ENCODE measurements at regions not wholly inside any gene's neighbourhood (a gene's known extent, or its start where the extent isn't known, plus 50 kb on each side); places are given as distances from the start of the nearest gene placed in this dataset.
"Not testable (repeated sequence)": the region's sequence is repeated elsewhere in the genome, so short reads cannot be mapped to it uniquely, and the experiment has no call there.

DNA sequence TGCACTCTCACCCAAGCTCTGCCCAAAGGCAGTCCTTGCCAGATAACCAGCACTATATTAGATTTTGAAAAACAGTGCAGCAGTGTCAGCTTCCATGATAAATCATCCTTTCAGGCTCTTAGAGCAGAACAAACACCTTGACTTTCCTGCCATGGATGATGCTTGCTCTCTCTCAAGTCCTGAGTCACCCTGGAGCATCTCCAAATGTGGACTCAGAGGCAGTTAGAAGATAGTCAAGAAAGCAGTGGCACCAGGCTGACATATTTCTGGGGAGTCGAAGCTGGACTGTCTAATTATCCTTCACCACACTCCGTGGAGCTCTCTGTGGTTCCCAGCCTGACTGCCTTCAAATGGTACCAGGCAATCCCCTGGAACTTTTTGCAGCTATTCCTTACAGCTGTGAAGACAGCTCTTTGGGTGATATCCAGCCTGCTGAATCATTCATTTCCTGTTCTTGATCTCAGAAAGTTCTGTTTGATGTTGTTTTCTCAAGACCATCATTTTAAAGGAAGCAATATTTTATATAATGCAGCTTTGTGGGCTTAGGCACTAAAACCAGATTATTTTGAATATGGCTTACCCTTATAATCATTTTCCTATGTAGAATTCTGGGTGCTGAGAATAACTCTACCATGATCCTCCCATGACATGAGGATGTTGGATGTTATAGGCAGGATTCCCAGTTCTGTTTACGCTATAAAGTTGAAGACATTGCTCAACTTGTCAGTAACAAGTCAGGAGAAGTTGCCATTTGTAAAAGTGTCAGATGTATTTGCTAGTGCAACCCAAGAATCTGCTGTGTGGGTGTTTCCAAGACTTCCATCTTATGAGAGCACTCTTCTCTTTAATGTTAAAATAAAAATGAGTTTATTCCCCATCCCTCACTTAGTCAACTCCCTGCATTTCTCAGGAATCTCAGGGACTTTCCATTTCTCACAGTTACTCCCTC, 233.8 kb downstream of the C7orf25 start:
- no peak for DNase-seq

DNA sequence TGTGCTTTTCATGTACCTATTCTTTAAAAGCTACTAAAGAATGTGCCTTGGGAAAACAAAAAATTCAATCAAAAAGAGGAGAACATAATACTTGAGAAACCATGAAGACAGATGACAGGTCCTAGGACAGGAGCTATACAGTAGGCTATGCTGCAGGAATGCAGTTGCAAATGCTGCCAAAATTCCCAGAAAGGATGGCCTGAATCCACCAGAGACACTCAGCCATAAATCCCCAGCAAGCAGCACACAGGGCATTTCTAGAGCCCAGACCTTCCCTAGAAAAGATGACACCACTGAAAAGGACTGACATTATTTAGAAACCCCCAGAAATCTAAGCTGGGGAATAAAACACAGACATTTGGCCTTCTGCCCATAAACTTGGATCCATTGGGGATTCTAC, 237.3 kb downstream of the C7orf25 start:
- DNase-seq = no peak

DNA sequence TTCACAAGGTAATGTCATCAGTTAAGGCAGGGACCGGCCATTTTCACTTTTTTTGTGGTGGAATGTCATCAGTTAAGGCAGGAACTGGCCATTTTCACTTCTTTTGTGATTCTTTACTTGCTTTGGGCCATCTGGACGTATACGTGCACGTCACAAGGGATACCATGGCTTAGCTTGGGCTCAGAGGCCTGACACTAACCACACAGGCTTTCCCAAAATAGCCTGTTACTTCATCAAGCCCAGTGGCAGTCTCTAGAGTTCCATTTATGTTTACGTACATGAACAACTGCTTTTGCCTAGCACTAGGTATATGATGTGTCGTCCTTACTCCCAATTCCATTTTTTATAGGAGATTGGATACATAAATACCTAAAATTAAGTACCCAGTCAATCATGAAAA, 237.9 kb downstream of the C7orf25 start:
- DNase-seq = no peak

DNA sequence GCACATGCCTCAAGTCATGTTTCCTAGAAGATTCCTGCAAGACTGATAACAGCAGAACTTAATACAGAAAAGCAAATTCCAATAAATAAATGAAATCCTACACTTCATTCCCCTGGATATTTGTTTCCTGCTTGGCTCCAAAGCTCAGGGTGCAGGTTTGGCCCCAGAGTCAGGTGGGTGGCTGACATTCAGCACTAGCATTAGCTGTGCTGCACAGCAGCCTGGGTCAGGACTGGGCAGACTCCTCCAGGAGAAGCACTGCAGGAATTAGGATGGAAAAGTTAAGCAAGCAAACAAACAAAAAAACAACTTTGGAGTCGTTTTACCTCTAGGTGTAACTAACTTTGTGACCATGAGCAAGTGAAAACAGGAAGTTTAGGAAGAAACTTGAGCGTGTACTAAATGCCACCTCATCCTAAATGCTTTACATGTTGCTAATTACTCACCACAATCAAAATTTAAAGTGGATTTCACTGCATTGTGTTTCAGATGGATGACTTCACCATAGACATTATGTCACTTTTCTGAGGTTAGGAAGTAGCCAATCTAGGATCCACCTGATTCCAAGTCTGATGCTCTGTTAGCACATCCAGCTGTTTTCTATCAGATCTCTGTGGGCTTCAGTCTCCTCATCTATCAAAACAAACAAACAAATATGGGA, 239.4 kb downstream of the C7orf25 start:
- DNase-seq = no peak

DNA sequence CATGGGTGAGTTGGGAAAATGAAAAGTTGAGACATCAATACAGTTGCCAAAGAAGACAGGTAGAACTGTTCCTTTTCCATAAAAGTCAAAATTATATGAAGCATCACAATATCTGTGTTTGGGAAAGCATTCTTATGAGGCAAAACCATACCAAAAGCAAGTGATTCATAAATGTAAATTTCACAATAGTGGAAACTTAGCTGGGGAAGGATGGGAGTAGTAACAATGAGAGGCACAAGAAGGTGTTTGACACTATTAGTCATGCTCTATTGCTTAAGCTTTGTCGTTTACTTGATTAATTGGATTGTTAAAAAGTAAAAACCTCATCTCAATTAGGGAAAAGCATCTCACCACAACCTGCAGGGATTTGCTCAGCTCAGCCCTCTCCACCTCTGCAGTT, 240.2 kb downstream of the C7orf25 start:
- no peak for DNase-seq

DNA sequence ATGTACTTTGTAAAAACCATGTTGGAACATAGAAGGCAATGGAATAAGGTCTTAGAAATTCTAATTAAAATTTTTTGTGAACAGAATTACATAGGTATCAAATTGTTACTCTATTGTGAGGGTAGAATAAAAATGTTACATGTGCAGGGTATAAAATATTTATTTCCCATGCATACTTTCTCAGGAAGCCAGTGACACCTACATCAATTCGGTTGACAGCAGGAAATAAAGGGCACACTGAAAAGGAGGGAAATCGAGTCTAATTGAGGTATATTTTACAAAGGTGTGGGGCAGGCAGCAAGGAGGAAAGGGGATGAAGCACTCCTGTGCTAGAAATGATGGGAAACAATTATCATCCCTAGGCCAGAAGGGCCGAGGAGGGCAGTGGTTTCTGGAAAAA, 244.9 kb downstream of the C7orf25 start:
- DNase-seq = no peak

DNA sequence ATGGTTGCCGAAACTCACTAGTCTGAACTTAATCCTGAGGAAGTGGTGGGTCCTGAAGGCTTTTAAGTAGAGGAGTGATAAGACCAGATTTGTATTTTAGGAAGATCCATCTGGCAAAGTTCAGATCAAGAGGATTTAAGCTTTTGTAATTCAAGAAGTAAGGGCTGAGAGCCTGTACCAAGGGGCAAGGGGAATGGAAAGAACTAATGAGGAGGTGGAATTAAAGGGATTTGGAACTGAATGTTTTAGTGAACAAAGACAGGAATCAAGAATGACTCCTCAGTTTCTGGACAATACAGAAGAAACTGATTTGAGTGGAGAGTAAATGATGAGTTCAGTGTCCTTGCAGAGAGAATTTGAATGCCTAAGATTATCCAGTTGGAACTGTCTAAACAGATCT, 249.0 kb downstream of the C7orf25 start:
- DNase-seq = no peak

DNA sequence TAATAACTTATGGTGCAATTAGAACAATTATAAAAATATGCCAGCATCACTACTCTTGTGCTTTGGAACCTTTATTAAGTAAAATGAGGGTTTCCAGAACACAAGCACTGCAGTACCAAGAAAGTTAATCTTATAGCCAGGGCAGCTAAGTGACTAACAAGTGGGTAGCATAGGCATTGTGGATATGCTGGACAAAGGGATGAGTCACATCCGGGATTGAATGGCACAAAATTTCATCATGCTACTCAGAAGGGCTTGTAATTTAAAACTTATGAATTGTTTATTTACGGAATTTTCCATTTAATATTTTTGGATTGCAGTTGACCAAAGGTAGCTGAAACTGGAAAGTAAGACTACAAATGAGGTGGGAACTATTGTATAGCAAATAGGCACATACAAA, 250.6 kb downstream of the C7orf25 start:
- DNase-seq = no peak

DNA sequence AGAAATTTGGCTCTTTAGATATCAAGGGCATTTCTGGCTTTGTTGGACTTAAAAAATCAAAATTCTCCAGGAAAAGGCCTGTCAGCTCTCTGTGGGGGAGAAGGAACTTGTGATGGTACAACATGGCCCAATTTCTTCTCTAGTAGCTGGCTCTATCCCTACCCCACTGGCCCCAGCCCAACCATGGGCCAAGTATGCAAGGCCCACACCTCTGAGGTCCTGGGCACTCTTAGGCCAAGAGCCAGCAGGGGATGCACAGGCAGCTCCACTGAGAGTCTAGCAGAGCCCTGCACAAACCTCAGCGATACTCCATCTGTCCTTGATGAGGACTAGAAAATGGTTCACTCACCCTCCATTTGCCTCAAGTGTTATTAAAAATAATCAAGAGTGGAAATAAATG, 261.2 kb downstream of the C7orf25 start:
- DNase-seq = no peak

DNA sequence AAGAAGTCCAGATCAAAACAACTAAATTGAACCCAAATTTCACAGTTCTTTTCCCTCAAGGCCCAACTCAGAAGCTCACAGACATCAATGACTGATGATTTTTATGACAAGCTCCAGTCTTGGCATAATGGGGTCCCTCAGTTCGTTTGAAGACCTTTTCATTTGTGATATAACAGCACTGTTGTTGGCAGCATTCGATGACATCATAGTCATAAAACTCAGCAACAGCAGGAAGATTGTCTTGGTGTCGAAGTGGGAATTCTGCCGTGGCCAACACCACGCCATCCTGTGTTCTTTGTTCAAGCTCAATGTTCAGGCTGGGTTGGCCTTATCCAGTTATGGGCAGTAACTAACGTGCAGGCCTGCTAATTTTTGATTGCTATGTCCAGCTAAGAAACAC, 261.7 kb downstream of the C7orf25 start:
- DNase-seq = no peak

DNA sequence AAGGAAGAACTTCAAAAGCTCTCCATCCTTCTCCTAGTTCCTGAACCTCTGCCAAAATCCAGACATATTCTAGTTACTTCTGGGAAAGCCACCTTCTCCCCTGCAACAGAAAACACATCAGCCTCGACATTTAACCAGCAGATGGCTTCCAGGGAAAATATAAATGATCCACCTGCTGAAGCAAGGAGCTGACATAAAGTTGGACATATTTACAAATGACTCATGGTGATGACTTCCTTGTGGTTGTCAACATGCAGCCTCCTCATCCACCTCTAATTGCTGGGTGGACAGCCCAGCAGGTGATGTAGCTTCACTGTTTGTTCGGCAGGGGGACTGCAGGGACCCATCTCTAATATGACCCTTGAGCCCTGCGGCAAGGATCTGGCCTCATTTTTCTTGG, 266.0 kb downstream of the C7orf25 start:
- DNase-seq = no peak

DNA sequence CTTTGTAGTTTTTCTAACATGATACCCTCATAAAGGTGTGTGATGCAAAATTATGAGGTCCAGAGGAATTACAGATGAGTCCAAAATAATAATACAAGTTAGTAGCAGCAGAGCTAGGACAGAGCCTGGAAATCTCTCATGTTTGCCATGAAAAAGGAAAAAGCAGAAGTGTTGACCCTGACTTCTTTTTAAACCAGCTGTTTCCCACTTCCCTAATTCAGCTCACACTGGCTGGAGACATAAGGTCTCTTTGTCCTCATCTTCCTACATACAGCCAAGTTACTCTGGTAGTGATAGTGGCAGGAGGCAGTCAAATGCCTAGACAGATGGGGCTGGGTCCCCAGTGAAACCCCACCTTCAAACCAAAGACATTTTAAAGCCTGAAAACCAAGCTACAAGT, 269.2 kb downstream of the C7orf25 start:
- no peak for DNase-seq

DNA sequence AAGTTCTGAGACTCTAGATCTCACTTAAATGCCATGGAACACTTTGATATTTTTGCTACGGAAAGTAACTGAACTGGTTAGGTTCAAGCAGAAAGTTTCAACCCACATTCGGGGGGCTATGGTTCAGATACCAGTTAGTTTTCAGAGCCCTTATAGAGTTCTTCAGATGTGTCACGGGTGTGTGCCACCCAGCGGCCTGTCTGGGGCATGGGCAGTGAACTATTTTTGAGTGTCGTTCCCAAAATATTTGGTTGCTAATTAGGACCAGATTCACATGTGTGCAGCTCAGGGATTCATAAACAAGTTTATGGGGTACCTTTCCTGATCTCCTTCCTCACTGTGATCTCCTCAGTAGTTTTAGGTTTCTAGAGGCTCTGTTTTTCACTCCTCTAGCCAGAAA, 271.9 kb downstream of the C7orf25 start:
- no peak for DNase-seq

DNA sequence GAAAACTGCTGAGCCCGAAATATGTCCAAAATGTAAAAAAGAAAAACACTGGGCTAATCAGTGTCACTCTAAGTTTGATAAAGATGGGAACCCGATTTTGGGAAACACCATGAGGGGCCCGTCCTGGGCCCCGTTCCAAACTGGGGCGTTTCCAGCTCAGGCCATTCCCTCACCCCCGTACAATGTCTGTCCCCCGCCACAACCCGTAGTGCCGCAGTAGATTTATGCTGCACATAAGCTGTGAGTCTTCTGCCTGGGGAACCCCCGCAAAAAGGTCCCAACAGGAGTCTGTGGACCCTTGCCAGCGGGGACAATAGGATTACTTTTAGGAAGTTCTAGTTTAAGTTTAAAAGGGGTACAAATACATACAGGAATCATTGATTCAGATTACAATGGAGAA, 275.5 kb downstream of the C7orf25 start:
- not testable (repeated sequence) for DNase-seq

DNA sequence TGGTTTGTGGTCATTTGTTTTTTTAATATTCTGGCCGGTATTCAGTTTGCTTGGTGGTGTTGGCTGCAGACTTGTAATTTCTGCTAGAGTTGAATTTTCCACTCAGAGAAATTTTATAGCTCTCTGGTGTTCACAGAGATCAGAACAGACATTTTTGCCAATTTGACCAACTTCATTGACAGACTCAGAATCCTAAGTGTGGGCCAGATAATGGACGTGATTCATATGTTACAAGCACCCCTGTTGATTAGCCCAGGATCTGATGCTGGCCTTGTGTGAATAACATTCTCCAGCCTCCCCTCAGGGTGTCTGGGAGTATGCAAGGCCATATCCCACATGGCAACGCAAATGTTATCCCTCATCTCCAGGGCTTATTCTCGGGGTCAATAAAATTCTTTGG, 283.8 kb downstream of the C7orf25 start:
- no peak for DNase-seq

DNA sequence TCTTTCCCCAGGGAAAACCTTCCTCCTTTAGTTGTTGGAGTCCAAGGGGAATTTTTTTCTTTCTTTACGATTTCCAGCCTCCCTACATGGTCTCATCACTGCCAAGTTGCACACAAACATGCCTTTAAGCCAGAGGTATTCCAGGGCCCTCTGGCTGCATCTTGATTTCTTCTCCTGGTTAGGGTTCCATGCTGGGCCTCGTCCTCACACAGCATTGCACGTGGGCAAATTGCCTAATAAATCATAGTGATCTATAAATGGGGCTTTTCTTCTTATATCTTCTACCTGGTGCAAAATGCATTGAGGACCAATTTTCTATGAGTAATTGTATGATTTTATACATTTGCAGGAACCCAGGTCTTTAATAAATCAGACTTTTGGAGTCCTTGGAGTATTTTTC, 284.2 kb downstream of the C7orf25 start:
- no peak for DNase-seq

DNA sequence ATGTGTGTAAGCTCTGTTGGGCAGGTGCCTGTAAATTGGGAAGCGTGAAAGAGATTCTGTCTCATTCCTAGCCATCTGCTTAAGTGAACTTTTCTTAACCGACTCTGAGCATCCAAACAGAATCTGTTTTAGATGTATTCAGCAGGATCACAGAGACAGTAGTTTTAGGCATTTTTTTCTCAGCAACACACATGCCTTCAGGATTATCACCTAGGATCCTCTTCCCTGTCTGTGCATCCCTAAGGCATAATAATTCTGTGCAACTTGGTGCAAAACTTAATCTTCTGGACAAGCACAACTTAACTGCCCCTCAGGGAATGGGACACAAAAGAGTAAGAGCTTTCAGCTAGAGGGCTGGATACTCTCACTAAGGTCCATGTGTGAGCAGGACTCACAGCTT, 284.8 kb downstream of the C7orf25 start:
- DNase-seq = no peak

DNA sequence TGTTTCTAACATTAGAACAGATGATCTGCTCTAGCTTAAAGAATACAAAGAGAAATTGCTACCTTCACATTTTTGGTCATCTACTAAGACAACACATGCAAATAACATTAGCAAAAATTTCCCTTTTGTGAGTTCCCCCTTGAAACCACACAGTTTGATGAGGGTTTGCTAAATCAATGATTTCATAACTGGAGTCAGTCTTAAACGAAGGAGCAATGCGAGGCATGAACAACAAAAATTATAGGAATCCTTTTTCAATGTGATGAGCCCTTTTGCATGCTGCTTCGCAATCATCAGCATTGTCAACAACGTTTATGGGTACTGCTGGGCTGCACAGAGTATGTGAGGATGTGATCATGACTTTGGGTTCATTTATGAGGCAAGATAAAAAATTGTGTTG, 286.4 kb downstream of the C7orf25 start:
- DNase-seq = no peak

DNA sequence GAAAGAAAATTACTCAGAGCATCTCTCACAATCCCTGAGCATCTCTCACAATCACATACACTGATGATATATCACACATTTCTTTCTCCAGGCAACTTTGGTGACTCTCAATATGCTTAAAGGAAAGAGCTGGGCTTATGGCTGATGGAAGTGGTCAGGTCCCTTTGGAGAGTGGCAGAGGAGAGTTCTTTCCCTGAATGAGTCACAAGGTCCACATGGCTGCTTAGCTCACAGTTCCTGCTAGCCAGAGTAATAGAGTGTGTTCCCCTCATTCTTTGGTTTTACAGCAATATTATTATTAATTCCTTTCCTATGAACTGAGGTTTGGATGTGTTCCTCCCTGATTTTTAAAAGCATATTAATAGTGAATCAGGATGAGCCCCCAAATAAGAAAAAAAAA, 287.4 kb downstream of the C7orf25 start:
- no peak for DNase-seq

DNA sequence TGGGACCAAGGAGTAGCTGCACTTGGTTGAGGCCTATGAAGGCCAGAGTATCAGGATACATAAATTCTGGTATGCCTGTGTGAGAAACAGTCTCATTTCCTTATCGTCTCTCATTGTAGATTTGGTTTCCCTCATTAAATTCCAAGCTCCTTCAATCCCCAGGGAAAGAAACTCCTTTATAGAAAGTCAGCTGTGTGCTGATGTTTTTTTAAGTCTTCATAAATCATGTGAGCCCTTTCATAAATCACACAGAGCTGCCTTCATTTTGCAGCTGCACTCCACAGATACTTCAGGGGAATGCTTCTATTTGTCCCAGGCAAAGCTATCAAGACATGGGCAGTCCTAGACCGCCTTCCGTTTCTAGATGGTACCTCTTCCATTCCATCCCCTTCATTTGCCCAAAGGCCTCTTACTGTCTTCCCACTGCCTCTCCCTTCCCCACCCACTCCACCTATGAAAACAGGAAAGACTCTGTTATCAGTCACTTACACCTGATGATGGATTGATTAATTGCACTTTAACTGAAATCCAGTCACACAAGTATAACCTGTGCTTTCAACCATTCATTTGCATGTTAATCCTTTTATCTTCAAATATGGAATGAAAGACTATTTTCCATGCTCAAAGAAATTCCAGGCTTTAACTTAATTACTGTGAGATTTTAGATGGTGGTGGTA, 290.2 kb downstream of the C7orf25 start:
- no peak for DNase-seq

DNA sequence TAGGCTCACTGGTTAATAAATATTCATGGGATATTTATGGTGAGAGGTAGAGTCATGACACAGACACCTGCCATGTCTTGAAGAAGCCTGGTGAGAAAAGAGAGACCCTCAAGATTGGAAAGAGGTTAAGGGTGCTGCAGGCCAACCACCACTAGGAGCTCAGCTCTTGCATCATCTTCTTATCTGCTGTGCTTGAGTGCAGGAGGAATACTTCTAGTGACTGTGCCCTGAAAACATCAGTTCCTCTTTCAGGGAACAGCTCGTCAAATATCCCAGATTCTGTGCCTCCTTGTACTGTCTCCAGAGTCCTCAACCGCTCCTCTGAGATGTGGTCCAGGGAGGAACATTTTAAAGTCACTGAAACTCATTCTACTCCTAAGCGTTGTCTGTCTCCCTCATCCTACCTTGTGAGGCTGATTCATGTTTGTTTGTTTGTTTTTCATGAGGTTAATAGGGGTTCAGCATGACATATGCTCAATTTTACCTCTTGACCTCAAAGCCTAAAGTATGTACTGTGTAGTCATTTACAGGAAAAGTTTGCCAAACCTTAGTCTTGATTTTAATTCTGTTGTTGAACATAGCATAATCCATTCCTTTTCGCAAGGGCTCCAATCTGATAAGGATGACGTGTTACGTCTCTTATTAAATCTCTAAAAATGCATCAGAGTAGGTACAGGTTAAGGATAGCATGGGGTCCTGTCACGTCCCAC, 293.1 kb downstream of the C7orf25 start:
- DNase-seq = no peak

DNA sequence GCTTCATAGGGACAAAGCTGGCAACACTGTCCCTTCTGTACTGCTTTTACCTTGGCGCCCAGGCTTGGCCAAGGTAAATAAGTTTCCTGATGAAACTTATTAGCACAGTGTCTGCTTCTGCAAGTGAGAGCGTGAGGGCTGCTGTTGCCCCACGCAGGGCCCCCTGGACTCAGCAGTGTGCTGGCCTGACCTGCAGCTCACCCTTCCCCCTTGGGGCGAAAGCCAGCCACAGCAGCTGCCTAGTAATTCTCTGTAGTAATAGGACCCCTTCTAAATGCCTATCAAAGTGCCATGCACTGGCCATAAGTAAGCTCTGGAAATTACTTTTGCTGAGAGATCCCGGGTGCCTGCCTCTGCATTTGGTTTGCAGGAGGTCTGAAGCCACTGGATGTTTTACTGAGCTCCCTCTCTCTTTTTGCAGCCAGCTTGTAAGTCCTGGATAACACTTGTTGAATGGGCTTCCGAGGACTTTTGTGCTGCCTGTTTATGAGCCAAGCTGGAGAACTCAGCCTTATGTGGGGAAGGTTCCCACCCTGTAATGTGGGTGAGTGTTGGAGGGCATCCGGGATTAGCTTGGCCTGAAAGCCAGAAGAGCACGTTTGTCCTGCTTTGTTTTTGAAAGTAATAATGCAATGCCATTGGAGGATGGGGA, 293.9 kb downstream of the C7orf25 start:
- no peak for DNase-seq

Data from NCI-H2171 treated with DMSO at 0.1 percent for 48 hours (cell line).